GM12892 (cell line): ENCODE measurements at regions not wholly inside any gene's neighbourhood (a gene's known extent, or its start where the extent isn't known, plus 50 kb on each side); places are given as distances from the start of the nearest gene placed in this dataset.
"Not testable (repeated sequence)": the region's sequence is repeated elsewhere in the genome, so short reads cannot be mapped to it uniquely, and the experiment has no call there.

Source experiments
- POLR2A ChIP-seq: IDR thresholded peaks from 2 replicates; pipeline ENCODE4 v1.6.1; 2011; ENCODE audit warnings: low read depth, low read length, control low read depth
- TAF1 ChIP-seq: IDR thresholded peaks from 2 replicates; pipeline ENCODE4 v1.6.1; 2011; ENCODE audit warnings: low read depth, mild to moderate bottlenecking, control low read depth, low read length, borderline replicate concordance

GRCh38 chr3:75590382-75590781, 73.7 kb upstream of the FRG2C start:
- not testable (repeated sequence) for TF ChIP-seq POLR2A, TAF1
